NCI-H345 (cell line): ENCODE measurements at regions not wholly inside any gene's neighbourhood (a gene's known extent, or its start where the extent isn't known, plus 50 kb on each side); places are given as distances from the start of the nearest gene placed in this dataset.
"Not testable (repeated sequence)": the region's sequence is repeated elsewhere in the genome, so short reads cannot be mapped to it uniquely, and the experiment has no call there.

ENCODE experiments used
- DNase-seq: peaks from one replicate; lab custom pipeline; 2025; lab: John Stamatoyannopoulos, UW

- no peak for DNase-seq
Observed at GRCh38 chr20:5492937-5493336, 117.9 kb downstream of the GPCPD1 start.

- no peak for DNase-seq
Observed at GRCh38 chr20:5491455-5491854, 119.4 kb downstream of the GPCPD1 start.

GRCh38 chr20:5489601-5490000 is 121.2 kb downstream of the GPCPD1 start:
- no peak for DNase-seq

GRCh38 chr20:5488823-5489222 is 122.0 kb downstream of the GPCPD1 start:
- DNase-seq = no peak

GRCh38 chr20:5486377-5487054 is 124.3 kb downstream of the GPCPD1 start:
- DNase-seq = no peak

GRCh38 chr20:5484926-5485325 is 125.9 kb downstream of the GPCPD1 start:
- DNase-seq = no peak

GRCh38 chr20:5484346-5484745 is 126.5 kb downstream of the GPCPD1 start:
- DNase-seq = no peak

- DNase-seq = no peak
Observed at GRCh38 chr20:5482791-5483190, 128.0 kb downstream of the GPCPD1 start.

GRCh38 chr20:5481872-5482271 is 128.9 kb downstream of the GPCPD1 start:
- no peak for DNase-seq

- peak; percentile 69 for DNase-seq
Observed at GRCh38 chr20:5480824-5481600, 129.8 kb downstream of the GPCPD1 start.

- DNase-seq = no peak
Observed at GRCh38 chr20:5474646-5475550, 135.9 kb downstream of the GPCPD1 start.

GRCh38 chr20:5471866-5472265 is 138.9 kb downstream of the GPCPD1 start:
- DNase-seq = not testable (repeated sequence)

GRCh38 chr20:5471368-5471767 is 139.4 kb downstream of the GPCPD1 start:
- no peak for DNase-seq

GRCh38 chr20:5470943-5471342 is 139.9 kb downstream of the GPCPD1 start:
- DNase-seq = no peak

- no peak for DNase-seq
Observed at GRCh38 chr20:5470458-5470857, 140.3 kb downstream of the GPCPD1 start.

- DNase-seq = no peak
Observed at GRCh38 chr20:5469111-5469510, 141.7 kb downstream of the GPCPD1 start.

GRCh38 chr20:5467086-5467485 is 143.7 kb downstream of the GPCPD1 start:
- no peak for DNase-seq

- no peak for DNase-seq
Observed at GRCh38 chr20:5465604-5465927, 145.2 kb downstream of the GPCPD1 start.

- DNase-seq = no peak
Observed at GRCh38 chr20:5464901-5465603, 145.8 kb downstream of the GPCPD1 start.

GRCh38 chr20:5463007-5463686 is 146.4 kb upstream of the PROKR2 start:
- DNase-seq = no peak

- peak; percentile 9 for DNase-seq
Observed at GRCh38 chr20:5453745-5454144, 137.0 kb upstream of the PROKR2 start.
